ENCODE measurements at regions not wholly inside any gene's neighbourhood (a gene's known extent, or its start where the extent isn't known, plus 50 kb on each side); places are given as distances from the start of the nearest gene placed in this dataset.

- no peaks in the 10 kb centered on the region for H3K36me3 Mint-ChIP-seq (ENCODE audit: insufficient read depth)
- TF ChIP-seq CTCF (IDR thresholded peaks at IDR 0.05; ENCODE audit: unreplicated experiment) = no peak
- no peak for DNase-seq (ENCODE audit: low spot score, unreplicated experiment)
- H3K4me3 Mint-ChIP-seq (ENCODE audit: low read depth) = no peak overlapping the region
- no peaks in the 10 kb centered on the region for H3K27me3 Mint-ChIP-seq
- H3K27ac Mint-ChIP-seq = no peak overlapping the region
- H3K9me3 Mint-ChIP-seq (ENCODE audit: low read depth) = peaks cover 15% of the 10 kb centered on the region
- no peaks in the 10 kb centered on the region for H3K4me1 Mint-ChIP-seq (ENCODE audit: low read depth)
Observed at GRCh38 chr10:10207538-10207937, 810.1 kb upstream of the CELF2 start.

- Mint-ChIP-seq H3K27ac (no peak overlapping the region), H3K4me3 (ENCODE audit: low read depth) (no peak overlapping the region), H3K9me3 (ENCODE audit: low read depth) (peaks cover 9% of the 10 kb centered on the region), H3K4me1 (ENCODE audit: low read depth) (no peaks in the 10 kb centered on the region), H3K27me3 (no peaks in the 10 kb centered on the region), H3K36me3 (ENCODE audit: insufficient read depth) (no peaks in the 10 kb centered on the region)
- DNase-seq (ENCODE audit: low spot score, unreplicated experiment) = no peak
- no peak for TF ChIP-seq CTCF (IDR thresholded peaks at IDR 0.05; ENCODE audit: unreplicated experiment)
Observed at GRCh38 chr10:10208196-10208595, 809.5 kb upstream of the CELF2 start.

DNA sequence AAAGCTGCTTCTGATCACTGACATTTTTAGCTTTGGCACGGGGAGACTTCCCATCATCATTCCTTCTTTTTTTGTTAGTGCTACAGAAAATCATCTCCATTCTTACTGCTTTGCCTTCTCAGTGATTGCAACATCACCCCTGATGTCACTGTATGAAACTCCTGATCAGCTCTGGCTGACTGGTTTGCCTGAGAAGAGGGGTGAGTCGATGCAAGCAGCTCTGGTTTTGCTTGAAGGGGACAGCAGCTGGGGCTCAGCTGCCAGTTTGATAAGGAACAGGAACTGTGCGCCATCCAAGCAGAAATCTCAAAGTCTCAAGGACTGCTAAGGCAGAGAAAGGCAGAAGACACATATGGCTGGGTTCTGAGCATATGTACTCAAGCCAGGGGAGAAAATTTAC is 808.5 kb upstream of the CELF2 start:
- H3K36me3 Mint-ChIP-seq (ENCODE audit: insufficient read depth) = no peaks in the 10 kb centered on the region
- peaks cover 8% of the 10 kb centered on the region for H3K9me3 Mint-ChIP-seq (ENCODE audit: low read depth)
- H3K4me3 Mint-ChIP-seq (ENCODE audit: low read depth) = no peak overlapping the region
- peaks cover 6% of the 10 kb centered on the region for H3K4me1 Mint-ChIP-seq (ENCODE audit: low read depth)
- DNase-seq (ENCODE audit: low spot score, unreplicated experiment) = no peak
- no peaks in the 10 kb centered on the region for H3K27me3 Mint-ChIP-seq
- no peak overlapping the region for H3K27ac Mint-ChIP-seq
- TF ChIP-seq CTCF (IDR thresholded peaks at IDR 0.05; ENCODE audit: unreplicated experiment) = no peak

- no peak for TF ChIP-seq CTCF (IDR thresholded peaks at IDR 0.05; ENCODE audit: unreplicated experiment)
- Mint-ChIP-seq H3K9me3 (ENCODE audit: low read depth) (no peaks in the 10 kb centered on the region), H3K27me3 (peaks cover 4% of the 10 kb centered on the region), H3K4me1 (ENCODE audit: low read depth) (peaks cover 6% of the 10 kb centered on the region), H3K4me3 (ENCODE audit: low read depth) (no peak overlapping the region), H3K36me3 (ENCODE audit: insufficient read depth) (no peaks in the 10 kb centered on the region), H3K27ac (no peak overlapping the region)
- DNase-seq (ENCODE audit: low spot score, unreplicated experiment) = no peak
Observed at GRCh38 chr10:10211409-10211808, 806.3 kb upstream of the CELF2 start.

- Mint-ChIP-seq H3K9me3 (ENCODE audit: low read depth) (no peaks in the 10 kb centered on the region), H3K4me3 (ENCODE audit: low read depth) (no peak overlapping the region), H3K27ac (no peak overlapping the region), H3K36me3 (ENCODE audit: insufficient read depth) (no peaks in the 10 kb centered on the region), H3K27me3 (peaks cover 4% of the 10 kb centered on the region), H3K4me1 (ENCODE audit: low read depth) (peaks cover 6% of the 10 kb centered on the region)
- no peak for TF ChIP-seq CTCF (IDR thresholded peaks at IDR 0.05; ENCODE audit: unreplicated experiment)
- DNase-seq (ENCODE audit: low spot score, unreplicated experiment) = no peak
Observed at GRCh38 chr10:10213237-10213636, 804.4 kb upstream of the CELF2 start.

Data from progenitor cell of endocrine pancreas (in vitro differentiated cells).